ENCODE measurements at regions not wholly inside any gene's neighbourhood (a gene's known extent, or its start where the extent isn't known, plus 50 kb on each side); places are given as distances from the start of the nearest gene placed in this dataset.

- no peaks in the 10 kb centered on the region for H3K9me3 ChIP-seq (ENCODE audit: control insufficient read depth, insufficient read depth, low read length)
- no peaks in the 10 kb centered on the region for H3K4me1 ChIP-seq (ENCODE audit: control insufficient read depth, insufficient read depth, low read length)
- no CpG with 5 or more reads among the region's 1 CpG for WGBS (ENCODE audit: insufficient coverage, insufficient read length)
- H3K27me3 ChIP-seq (ENCODE audit: control insufficient read depth, insufficient read depth, low read length), result no peaks in the 10 kb centered on the region
- no peaks in the 10 kb centered on the region for H3K36me3 ChIP-seq (ENCODE audit: control insufficient read depth, insufficient read depth, low read length)
- no peak overlapping the region for H3K4me3 ChIP-seq (ENCODE audit: low read length)
- no peak overlapping the region for H3K27ac ChIP-seq (ENCODE audit: low read length)
- no peak for DNase-seq (ENCODE audit: low read depth, low spot score)
Observed at GRCh38 chr2:187857826-187858225, 303.6 kb upstream of the TFPI start.

GRCh38 chr2:187862715-187863114, 308.5 kb upstream of the TFPI start:
- WGBS (ENCODE audit: insufficient coverage, insufficient read length), result no CpG with 5 or more reads among the region's 3 CpGs
- H3K27me3 ChIP-seq (ENCODE audit: control insufficient read depth, insufficient read depth, low read length), result no peaks in the 10 kb centered on the region
- no peaks in the 10 kb centered on the region for H3K4me1 ChIP-seq (ENCODE audit: control insufficient read depth, insufficient read depth, low read length)
- no peak for DNase-seq (ENCODE audit: low read depth, low spot score)
- no peaks in the 10 kb centered on the region for H3K36me3 ChIP-seq (ENCODE audit: control insufficient read depth, insufficient read depth, low read length)
- no peak overlapping the region for H3K27ac ChIP-seq (ENCODE audit: low read length)
- no peak overlapping the region for H3K4me3 ChIP-seq (ENCODE audit: low read length)
- no peaks in the 10 kb centered on the region for H3K9me3 ChIP-seq (ENCODE audit: control insufficient read depth, insufficient read depth, low read length)

- WGBS (ENCODE audit: insufficient coverage, insufficient read length), result no CpG with 5 or more reads among the region's 4 CpGs
- H3K27ac ChIP-seq (ENCODE audit: low read length), result no peak overlapping the region
- no peaks in the 10 kb centered on the region for H3K4me1 ChIP-seq (ENCODE audit: control insufficient read depth, insufficient read depth, low read length)
- H3K9me3 ChIP-seq (ENCODE audit: control insufficient read depth, insufficient read depth, low read length), result no peaks in the 10 kb centered on the region
- DNase-seq (ENCODE audit: low read depth, low spot score), result no peak
- H3K27me3 ChIP-seq (ENCODE audit: control insufficient read depth, insufficient read depth, low read length), result no peaks in the 10 kb centered on the region
- no peak overlapping the region for H3K4me3 ChIP-seq (ENCODE audit: low read length)
- H3K36me3 ChIP-seq (ENCODE audit: control insufficient read depth, insufficient read depth, low read length), result no peaks in the 10 kb centered on the region
Observed at GRCh38 chr2:187865025-187865424, 310.8 kb upstream of the TFPI start.

- Histone ChIP-seq H3K4me3 (ENCODE audit: low read length) (no peak overlapping the region), H3K9me3 (ENCODE audit: control insufficient read depth, insufficient read depth, low read length) (no peaks in the 10 kb centered on the region), H3K4me1 (ENCODE audit: control insufficient read depth, insufficient read depth, low read length) (no peaks in the 10 kb centered on the region), H3K27ac (ENCODE audit: low read length) (no peak overlapping the region), H3K27me3 (ENCODE audit: control insufficient read depth, insufficient read depth, low read length) (no peaks in the 10 kb centered on the region), H3K36me3 (ENCODE audit: control insufficient read depth, insufficient read depth, low read length) (no peaks in the 10 kb centered on the region)
- no CpG with 5 or more reads among the region's 8 CpGs for whole genome bisulfite sequencing (ENCODE audit: insufficient coverage, insufficient read length)
- DNase-seq (ENCODE audit: low read depth, low spot score), result no peak
Observed at GRCh38 chr2:187867165-187867564, 312.9 kb upstream of the TFPI start.

- H3K27ac ChIP-seq (ENCODE audit: low read length), result no peak overlapping the region
- H3K36me3 ChIP-seq (ENCODE audit: control insufficient read depth, insufficient read depth, low read length), result no peaks in the 10 kb centered on the region
- H3K4me3 ChIP-seq (ENCODE audit: low read length), result no peak overlapping the region
- H3K9me3 ChIP-seq (ENCODE audit: control insufficient read depth, insufficient read depth, low read length), result no peaks in the 10 kb centered on the region
- no peak for DNase-seq (ENCODE audit: low read depth, low spot score)
- no peaks in the 10 kb centered on the region for H3K4me1 ChIP-seq (ENCODE audit: control insufficient read depth, insufficient read depth, low read length)
- H3K27me3 ChIP-seq (ENCODE audit: control insufficient read depth, insufficient read depth, low read length), result no peaks in the 10 kb centered on the region
- WGBS (ENCODE audit: insufficient coverage, insufficient read length), result no CpG with 5 or more reads among the region's 9 CpGs
Observed at GRCh38 chr2:187869195-187869594, 315.0 kb upstream of the TFPI start.

GRCh38 chr2:187871506-187871905, 317.3 kb upstream of the TFPI start:
- no peak for DNase-seq (ENCODE audit: low read depth, low spot score)

GRCh38 chr2:187873132-187873531, 318.9 kb upstream of the TFPI start:
- Histone ChIP-seq H3K9me3 (ENCODE audit: control insufficient read depth, insufficient read depth, low read length) (no peaks in the 10 kb centered on the region), H3K36me3 (ENCODE audit: control insufficient read depth, insufficient read depth, low read length) (no peaks in the 10 kb centered on the region), H3K27ac (ENCODE audit: low read length) (no peak overlapping the region), H3K4me1 (ENCODE audit: control insufficient read depth, insufficient read depth, low read length) (no peaks in the 10 kb centered on the region), H3K27me3 (ENCODE audit: control insufficient read depth, insufficient read depth, low read length) (no peaks in the 10 kb centered on the region), H3K4me3 (ENCODE audit: low read length) (no peak overlapping the region)
- no CpG with 5 or more reads among the region's 2 CpGs for WGBS (ENCODE audit: insufficient coverage, insufficient read length)
- DNase-seq (ENCODE audit: low read depth, low spot score), result no peak

More at GRCh38 chr2:187871506-187871905, 317.3 kb upstream of the TFPI start:
- WGBS (ENCODE audit: insufficient coverage, insufficient read length), result no CpG with 5 or more reads among the region's 3 CpGs
- no peak overlapping the region for H3K27ac ChIP-seq (ENCODE audit: low read length)
- H3K27me3 ChIP-seq (ENCODE audit: control insufficient read depth, insufficient read depth, low read length), result no peaks in the 10 kb centered on the region
- no peaks in the 10 kb centered on the region for H3K4me1 ChIP-seq (ENCODE audit: control insufficient read depth, insufficient read depth, low read length)
- H3K9me3 ChIP-seq (ENCODE audit: control insufficient read depth, insufficient read depth, low read length), result no peaks in the 10 kb centered on the region
- H3K4me3 ChIP-seq (ENCODE audit: low read length), result no peak overlapping the region
- no peaks in the 10 kb centered on the region for H3K36me3 ChIP-seq (ENCODE audit: control insufficient read depth, insufficient read depth, low read length)

GRCh38 chr2:187874786-187875185, 320.6 kb upstream of the TFPI start:
- no peaks in the 10 kb centered on the region for H3K9me3 ChIP-seq (ENCODE audit: control insufficient read depth, insufficient read depth, low read length)
- DNase-seq (ENCODE audit: low read depth, low spot score), result no peak
- H3K27me3 ChIP-seq (ENCODE audit: control insufficient read depth, insufficient read depth, low read length), result no peaks in the 10 kb centered on the region
- H3K4me1 ChIP-seq (ENCODE audit: control insufficient read depth, insufficient read depth, low read length), result no peaks in the 10 kb centered on the region
- H3K27ac ChIP-seq (ENCODE audit: low read length), result no peak overlapping the region
- no CpG with 5 or more reads among the region's 2 CpGs for WGBS (ENCODE audit: insufficient coverage, insufficient read length)
- no peaks in the 10 kb centered on the region for H3K36me3 ChIP-seq (ENCODE audit: control insufficient read depth, insufficient read depth, low read length)
- no peak overlapping the region for H3K4me3 ChIP-seq (ENCODE audit: low read length)

GRCh38 chr2:187875261-187876141, 321.3 kb upstream of the TFPI start:
- WGBS (ENCODE audit: insufficient coverage, insufficient read length), result no CpG with 5 or more reads among the region's 3 CpGs

GRCh38 chr2:187876554-187876953, 322.3 kb upstream of the TFPI start:
- no CpG with 5 or more reads among the region's 5 CpGs for WGBS (ENCODE audit: insufficient coverage, insufficient read length)
- no peaks in the 10 kb centered on the region for H3K27me3 ChIP-seq (ENCODE audit: control insufficient read depth, insufficient read depth, low read length)
- no peak overlapping the region for H3K4me3 ChIP-seq (ENCODE audit: low read length)
- H3K27ac ChIP-seq (ENCODE audit: low read length), result no peak overlapping the region
- no peak for DNase-seq (ENCODE audit: low read depth, low spot score)
- H3K9me3 ChIP-seq (ENCODE audit: control insufficient read depth, insufficient read depth, low read length), result no peaks in the 10 kb centered on the region
- no peaks in the 10 kb centered on the region for H3K4me1 ChIP-seq (ENCODE audit: control insufficient read depth, insufficient read depth, low read length)
- no peaks in the 10 kb centered on the region for H3K36me3 ChIP-seq (ENCODE audit: control insufficient read depth, insufficient read depth, low read length)

More at GRCh38 chr2:187875261-187876141, 321.3 kb upstream of the TFPI start:
- Histone ChIP-seq H3K9me3 (ENCODE audit: control insufficient read depth, insufficient read depth, low read length) (no peaks in the 10 kb centered on the region), H3K27ac (ENCODE audit: low read length) (no peak overlapping the region), H3K4me3 (ENCODE audit: low read length) (no peak overlapping the region), H3K27me3 (ENCODE audit: control insufficient read depth, insufficient read depth, low read length) (no peaks in the 10 kb centered on the region), H3K36me3 (ENCODE audit: control insufficient read depth, insufficient read depth, low read length) (no peaks in the 10 kb centered on the region), H3K4me1 (ENCODE audit: control insufficient read depth, insufficient read depth, low read length) (no peaks in the 10 kb centered on the region)
- DNase-seq (ENCODE audit: low read depth, low spot score), result no peak

GRCh38 chr2:187877391-187877790, 323.2 kb upstream of the TFPI start:
- H3K4me3 ChIP-seq (ENCODE audit: low read length), result no peak overlapping the region
- H3K4me1 ChIP-seq (ENCODE audit: control insufficient read depth, insufficient read depth, low read length), result no peaks in the 10 kb centered on the region
- H3K9me3 ChIP-seq (ENCODE audit: control insufficient read depth, insufficient read depth, low read length), result no peaks in the 10 kb centered on the region
- no peaks in the 10 kb centered on the region for H3K36me3 ChIP-seq (ENCODE audit: control insufficient read depth, insufficient read depth, low read length)
- no peaks in the 10 kb centered on the region for H3K27me3 ChIP-seq (ENCODE audit: control insufficient read depth, insufficient read depth, low read length)
- DNase-seq (ENCODE audit: low read depth, low spot score), result no peak
- no peak overlapping the region for H3K27ac ChIP-seq (ENCODE audit: low read length)
